SK-N-SH (cell line): ENCODE measurements at regions not wholly inside any gene's neighbourhood (a gene's known extent, or its start where the extent isn't known, plus 50 kb on each side); places are given as distances from the start of the nearest gene placed in this dataset.

Experiments
- CTCF ChIA-PET: fragments of 300-600, 350-600 bp; formaldehyde crosslinking; extraction: SDS; loops from one replicate; lab custom pipeline; 2021; lab: Yijun Ruan, JAX
- POLR2A ChIA-PET: fragments of 350-600 bp; sonication (Branson Sonifier 250); formaldehyde crosslinking; extraction: SDS; loops from one replicate; lab custom pipeline; 2020; ENCODE audit warnings: antibody characterized with exemption, inconsistent platforms; lab: Yijun Ruan, JAX
- DNase-seq: peaks from one replicate; pipeline ENCODE4 v3.0.0; 2012
- H2AFZ ChIP-seq: fragments of 200-600 bp; sonication (generic); 2 replicates; pipeline ENCODE4 v1.8.1; 2016; ENCODE audit warnings: antibody characterized with exemption, mild to moderate bottlenecking, low read depth
- H3F3A ChIP-seq: fragments of 200-600 bp; sonication (generic); replicated peaks from 2 replicates; pipeline ENCODE3; 2016; ENCODE audit warnings: antibody characterized with exemption, mild to moderate bottlenecking; ENCODE audit not compliant: insufficient read depth
- H3K27ac ChIP-seq, 2 experiments: fragments of 200-500 bp in 1 of 2; fragments of 200-600 bp in 1 of 2; sonication (Bioruptor generic) in 1 of 2; sonication (generic), shearing (Covaris generic) in 1 of 2; 2 replicates each; pipeline versions ENCODE4 v1.5.1 to v1.6.1; 2014 to 2016; ENCODE audit warnings: low read depth in 2 of 2, inconsistent platforms in 1 of 2, low read length in 1 of 2, mild to moderate bottlenecking in 1 of 2, mixed read lengths in 1 of 2
- H3K27me3 ChIP-seq: fragments of 200-600 bp; sonication (generic), shearing (Covaris generic); 2 replicates; pipeline ENCODE4 v1.6.1; 2016; ENCODE audit warnings: mixed run types; ENCODE audit not compliant: insufficient read depth
- H3K36me3 ChIP-seq, 2 experiments: fragments of 200-500 bp in 1 of 2; fragments of 200-600 bp in 1 of 2; sonication (Bioruptor generic) in 1 of 2; sonication (generic) in 1 of 2; replicated peaks in 1 of 2; 2 replicates each; pipeline versions ENCODE3 to v1.5.1; 2014 to 2016; ENCODE audit warnings: low read length in 1 of 2, mild to moderate bottlenecking in 1 of 2; ENCODE audit not compliant: insufficient read depth in 2 of 2, control insufficient read depth in 1 of 2
- H3K4me1 ChIP-seq, 2 experiments: fragments of 200-500 bp in 1 of 2; fragments of 200-600 bp in 1 of 2; sonication (Bioruptor generic) in 1 of 2; sonication (generic), shearing (Covaris generic) in 1 of 2; 2 replicates each; pipeline versions ENCODE4 v1.5.1 to v1.6.1; 2014 to 2016; ENCODE audit warnings: low read depth in 1 of 2, low read length in 1 of 2, mixed run types in 1 of 2; ENCODE audit not compliant: insufficient read depth in 2 of 2, control insufficient read depth in 1 of 2
- H3K4me2 ChIP-seq: fragments of 200-600 bp; sonication (generic), shearing (Covaris generic); 2 replicates; pipeline ENCODE4 v1.6.1; 2017; ENCODE audit warnings: mixed run types
- H3K4me3 ChIP-seq, 2 experiments: fragments of 200-500 bp in 1 of 2; fragments of 200-600 bp in 1 of 2; sonication (Bioruptor generic) in 1 of 2; sonication (generic), shearing (Covaris generic) in 1 of 2; 2 replicates each; pipeline versions ENCODE4 v1.5.1 to v1.8.1; 2014 to 2016; ENCODE audit warnings: low read depth in 2 of 2, inconsistent platforms in 1 of 2, low read length in 1 of 2, mild to moderate bottlenecking in 1 of 2, mixed read lengths in 1 of 2, moderate library complexity in 1 of 2
- H3K79me2 ChIP-seq: fragments of 200-600 bp; sonication (generic); 2 replicates; pipeline ENCODE4 v1.8.1; 2017; ENCODE audit warnings: mild to moderate bottlenecking; ENCODE audit not compliant: insufficient read depth
- H3K9ac ChIP-seq: fragments of 200-600 bp; sonication (generic); 2 replicates; pipeline ENCODE4 v1.6.1; 2017; ENCODE audit warnings: mixed run types
- H3K9me2 ChIP-seq: fragments of 200-600 bp; sonication (generic); 2 replicates; pipeline ENCODE4 v1.6.1; 2017; ENCODE audit warnings: mixed run types
- H3K9me3 ChIP-seq: fragments of 200-600 bp; sonication (generic); 2 replicates; pipeline ENCODE4 v1.6.1; 2017; ENCODE audit warnings: mixed run types, mild to moderate bottlenecking, moderate library complexity
- H4K20me1 ChIP-seq: fragments of 200-600 bp; sonication (generic); 2 replicates; pipeline ENCODE4 v1.6.1; 2017; ENCODE audit warnings: mild to moderate bottlenecking, mixed run types; ENCODE audit not compliant: insufficient read depth
- CTCF ChIP-seq: fragments of 200-600 bp; sonication (generic); IDR thresholded peaks from 2 replicates; pipeline ENCODE4 v1.6.1; 2017; ENCODE audit warnings: antibody characterized with exemption, mild to moderate bottlenecking, moderate library complexity
- EP300 ChIP-seq, 2 experiments: IDR thresholded peaks; 2 replicates each; pipeline versions ENCODE4 v1.4.0 to v1.6.1; 2012; ENCODE audit warnings: borderline replicate concordance in 1 of 2, low read depth in 1 of 2, low read length in 1 of 2
- FOSL2 ChIP-seq: IDR thresholded peaks from 2 replicates; pipeline ENCODE4 v1.4.0; 2012; ENCODE audit warnings: low read depth, mild to moderate bottlenecking, moderate library complexity, borderline replicate concordance
- REST ChIP-seq: IDR thresholded peaks from 2 replicates; pipeline ENCODE4 v1.6.1; 2012; ENCODE audit warnings: mild to moderate bottlenecking, low read depth, low read length, moderate library complexity
- RFX5 ChIP-seq: IDR thresholded peaks from 2 replicates; pipeline ENCODE4 v1.6.1; 2012; ENCODE audit warnings: mild to moderate bottlenecking, improper control_type of control experiment, low read length
- RXRA ChIP-seq: IDR thresholded peaks from 2 replicates; pipeline ENCODE4 v1.4.0; 2012; ENCODE audit warnings: low read depth, mild to moderate bottlenecking, borderline replicate concordance
- SMC3 ChIP-seq: IDR thresholded peaks from 2 replicates; pipeline ENCODE4 v1.6.1; 2012; ENCODE audit warnings: low read depth, low read length, improper control_type of control experiment
- TCF12 ChIP-seq: IDR thresholded peaks from 2 replicates; pipeline ENCODE4 v1.4.0; 2012
- TEAD4 ChIP-seq: IDR thresholded peaks from 2 replicates; pipeline ENCODE4 v1.4.0; 2012; ENCODE audit warnings: mild to moderate bottlenecking, borderline replicate concordance; ENCODE audit not compliant: insufficient read depth
- USF1 ChIP-seq: IDR thresholded peaks from 2 replicates; pipeline ENCODE4 v1.4.0; 2012; ENCODE audit warnings: low read depth, borderline replicate concordance
- ZBTB33 ChIP-seq: IDR thresholded peaks from 2 replicates; pipeline ENCODE4 v1.4.0; 2012; ENCODE audit warnings: low read depth, borderline replicate concordance
- WGBS: methylation state at CpG from one replicate; pipeline ENCODE4 v1.1.6; 2017; ENCODE audit warnings: low lambda C conversion rate; 5-methylcytosine and 5-hydroxymethylcytosine counted together

- H3K9ac ChIP-seq = no peak overlapping the region
- CTCF ChIA-PET = interaction anchor here (0.8 to 1.4 kb wide), 3 partner anchors 11 to 221 kb away, joined by 3 read pairs; no protein-coding TSS in a partner anchor
- WGBS = 63% methylated on average over 3 of the region's 3 CpGs
- H3K9me2 ChIP-seq = no peaks in the 10 kb centered on the region
- peaks cover 0 to 5% of the 10 kb centered on the region in 2 experiments; a peak in 2 of 4 replicates for H3K4me1 ChIP-seq
- no peak overlapping the region for H3K27ac ChIP-seq
- POLR2A ChIA-PET = no interaction called here
- H2AFZ ChIP-seq = no peak overlapping the region
- no peak overlapping the region for H3K4me3 ChIP-seq
- no peaks in the 10 kb centered on the region for H3K27me3 ChIP-seq
- no peaks in the 10 kb centered on the region for H3K9me3 ChIP-seq
- DNase-seq = no peak
- no peaks in the 10 kb centered on the region for H4K20me1 ChIP-seq
- H3K4me2 ChIP-seq = no peak overlapping the region
- no peak for TF ChIP-seq ZBTB33
- TF ChIP-seq RXRA = no peak
- no peak for TF ChIP-seq CTCF
- TF ChIP-seq SMC3 = no peak
- TF ChIP-seq TEAD4 = no peak
- no peak for TF ChIP-seq USF1
- no peak for TF ChIP-seq RFX5
- no peak for TF ChIP-seq EP300 (IDR thresholded peaks at IDR 0.05; ENCODE audit: borderline replicate concordance in 1 of 2, low read depth in 1 of 2, low read length in 1 of 2)
- no peak for TF ChIP-seq REST
- TF ChIP-seq TCF12 = no peak
- no peak for TF ChIP-seq FOSL2
- H3F3A ChIP-seq = no peaks in the 10 kb centered on the region
- H3K36me3 ChIP-seq = no peaks in the 10 kb centered on the region
- no peaks in the 10 kb centered on the region for H3K79me2 ChIP-seq
Observed at GRCh38 chr17:71142333-71142732, 973.0 kb downstream of the KCNJ2 start.
